OCI-LY1 (cell line): ENCODE measurements at regions not wholly inside any gene's neighbourhood (a gene's known extent, or its start where the extent isn't known, plus 50 kb on each side); places are given as distances from the start of the nearest gene placed in this dataset.
"Not testable (repeated sequence)": the region's sequence is repeated elsewhere in the genome, so short reads cannot be mapped to it uniquely, and the experiment has no call there.

Experiments used
- H2AFZ ChIP-seq: fragments of 200-600 bp; sonication (generic), shearing (Covaris generic); 2 replicates; pipeline ENCODE4 v1.6.0; 2014; ENCODE audit warnings: antibody characterized with exemption, mild to moderate bottlenecking, low read length
- H3F3A ChIP-seq: fragments of 200-600 bp; sonication (generic), shearing (Covaris generic); 2 replicates; pipeline ENCODE4 v1.6.0; 2014; ENCODE audit warnings: mild to moderate bottlenecking, antibody characterized with exemption, low read length, moderate library complexity; ENCODE audit not compliant: insufficient read depth
- H3K27ac ChIP-seq: fragments of 200-600 bp; sonication (generic); 2 replicates; pipeline ENCODE4 v1.5.1; 2014; ENCODE audit warnings: low read length, mixed run types, mild to moderate bottlenecking, low read depth; ENCODE audit not compliant: poor library complexity, severe bottlenecking
- H3K27me3 ChIP-seq: fragments of 200-600 bp; sonication (generic); 2 replicates; pipeline ENCODE4 v1.6.0; 2014; ENCODE audit warnings: antibody characterized with exemption, mild to moderate bottlenecking, low read length, moderate library complexity; ENCODE audit not compliant: insufficient read depth
- H3K36me3 ChIP-seq: fragments of 200-600 bp; sonication (generic); 2 replicates; pipeline ENCODE4 v1.6.1; 2014; ENCODE audit warnings: mild to moderate bottlenecking, antibody characterized with exemption, low read length, moderate library complexity, mixed read lengths; ENCODE audit not compliant: insufficient read depth
- H3K4me1 ChIP-seq: fragments of 200-600 bp; sonication (generic); 2 replicates; pipeline ENCODE4 v1.5.1; 2014; ENCODE audit warnings: mild to moderate bottlenecking, low read length, moderate library complexity; ENCODE audit not compliant: insufficient read depth, severe bottlenecking
- H3K4me2 ChIP-seq: fragments of 200-600 bp; sonication (generic), shearing (Covaris generic); 2 replicates; pipeline ENCODE4 v1.6.1; 2014; ENCODE audit warnings: low read length
- H3K4me3 ChIP-seq: fragments of 200-600 bp; sonication (generic); 2 replicates; pipeline ENCODE4 v1.5.1; 2014; ENCODE audit warnings: low read length, low read depth, mild to moderate bottlenecking, mixed read lengths; ENCODE audit not compliant: poor library complexity, severe bottlenecking
- H3K79me2 ChIP-seq: fragments of 200-600 bp; shearing (Covaris generic); 2 replicates; pipeline ENCODE4 v1.6.1; 2016; ENCODE audit warnings: mixed run types, low read length, mixed read lengths; ENCODE audit not compliant: insufficient read depth
- H3K9ac ChIP-seq: fragments of 200-600 bp; sonication (generic), shearing (Covaris generic); 2 replicates; pipeline ENCODE4 v1.6.1; 2014; ENCODE audit warnings: mild to moderate bottlenecking, low read length, mixed read lengths
- H3K9me2 ChIP-seq: fragments of 200-600 bp; sonication (generic), shearing (Covaris generic); 2 replicates; pipeline ENCODE4 v1.6.1; 2014; ENCODE audit warnings: low read depth, mild to moderate bottlenecking, low read length, mixed read lengths
- H3K9me3 ChIP-seq: fragments of 200-600 bp; shearing (Covaris generic); 2 replicates; pipeline ENCODE4 v1.6.1; 2014; ENCODE audit warnings: low read length, mixed read lengths
- H4K20me1 ChIP-seq: fragments of 200-600 bp; sonication (generic), shearing (Covaris generic); 2 replicates; pipeline ENCODE4 v1.6.0; 2016; ENCODE audit warnings: mild to moderate bottlenecking, low read length; ENCODE audit not compliant: insufficient read depth
- CTCF ChIP-seq: fragments of 200-600 bp; sonication (generic), shearing (Covaris generic); IDR thresholded peaks from 2 replicates; pipeline ENCODE4 v1.5.1; 2017; ENCODE audit warnings: mild to moderate bottlenecking, antibody characterized with exemption, low read length, moderate library complexity, mixed read lengths
- EZH2 ChIP-seq: fragments of 200-600 bp; sonication (generic), shearing (Covaris generic); IDR thresholded peaks from 2 replicates; pipeline ENCODE4 v1.8.0; 2017; ENCODE audit warnings: borderline replicate concordance, mixed run types, mild to moderate bottlenecking, antibody characterized with exemption, low read length, moderate library complexity, mixed read lengths

GRCh38 chrX:109125304-109125703 lies 356.6 kb downstream of the GUCY2F start:
- H3K4me1 ChIP-seq, result no peaks in the 10 kb centered on the region
- no peak overlapping the region for H3K27ac ChIP-seq

GRCh38 chrX:109089359-109089758 lies 353.0 kb upstream of the IRS4 start:
- H3K4me2 ChIP-seq, result no peak overlapping the region

More at GRCh38 chrX:109125304-109125703, 356.6 kb downstream of the GUCY2F start:
- Histone ChIP-seq H3K27me3 (no peaks in the 10 kb centered on the region), H3K79me2 (no peaks in the 10 kb centered on the region), H3K9ac (no peak overlapping the region), H3K4me3 (no peak overlapping the region), H3K4me2 (no peak overlapping the region), H3K9me3 (no peaks in the 10 kb centered on the region), H3K9me2 (no peaks in the 10 kb centered on the region), H3K36me3 (no peaks in the 10 kb centered on the region), H4K20me1 (no peaks in the 10 kb centered on the region), H2AFZ (no peak overlapping the region), H3F3A (no peaks in the 10 kb centered on the region)
- no peak for TF ChIP-seq EZH2

GRCh38 chrX:109077788-109078187 lies 341.4 kb upstream of the IRS4 start:
- Histone ChIP-seq H3K4me3 (no peak overlapping the region), H3K79me2 (no peaks in the 10 kb centered on the region), H3K36me3 (no peaks in the 10 kb centered on the region), H3K4me1 (no peaks in the 10 kb centered on the region), H3K9me3 (no peaks in the 10 kb centered on the region), H3K9me2 (no peaks in the 10 kb centered on the region), H3K4me2 (no peak overlapping the region), H3K9ac (no peak overlapping the region), H3K27me3 (no peaks in the 10 kb centered on the region), H3K27ac (no peak overlapping the region), H3F3A (no peaks in the 10 kb centered on the region), H4K20me1 (no peaks in the 10 kb centered on the region), H2AFZ (no peak overlapping the region)
- TF ChIP-seq CTCF (no peak), EZH2 (no peak)

More at GRCh38 chrX:109089359-109089758, 353.0 kb upstream of the IRS4 start:
- Histone ChIP-seq H3K4me1 (no peaks in the 10 kb centered on the region), H3K9me2 (no peaks in the 10 kb centered on the region), H4K20me1 (no peaks in the 10 kb centered on the region), H3K36me3 (no peaks in the 10 kb centered on the region), H3K4me3 (no peak overlapping the region), H3K27ac (no peak overlapping the region), H3K79me2 (no peaks in the 10 kb centered on the region), H3F3A (no peaks in the 10 kb centered on the region), H2AFZ (no peak overlapping the region), H3K9ac (no peak overlapping the region), H3K9me3 (no peaks in the 10 kb centered on the region), H3K27me3 (no peaks in the 10 kb centered on the region)
- TF ChIP-seq EZH2 (no peak), CTCF (no peak)

DNA sequence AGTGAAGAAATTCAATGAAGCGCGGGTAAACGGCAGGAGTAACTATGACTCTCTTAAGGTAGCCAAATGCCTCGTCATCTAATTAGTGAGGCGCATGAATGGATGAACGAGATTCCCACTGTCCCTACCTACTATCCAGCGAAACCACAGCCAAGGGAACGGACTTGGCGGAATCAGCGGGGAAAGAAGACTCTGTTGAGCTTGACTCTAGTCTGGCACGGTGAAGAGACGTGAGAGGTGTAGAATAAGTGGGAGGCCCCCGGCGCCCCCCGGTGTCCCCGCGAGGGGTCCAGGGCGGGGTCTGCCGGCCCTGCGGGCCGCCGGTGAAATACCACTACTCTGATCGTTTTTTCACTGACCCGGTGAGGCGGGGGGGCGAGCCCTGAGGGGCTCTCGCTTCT lies 317.8 kb upstream of the IRS4 start:
- H3K27me3 ChIP-seq, H3K9me3 ChIP-seq, H3K4me3 ChIP-seq, H3K4me1 ChIP-seq, H3K4me2 ChIP-seq, H2AFZ ChIP-seq, H3K9ac ChIP-seq, H4K20me1 ChIP-seq, H3F3A ChIP-seq, H3K79me2 ChIP-seq, H3K9me2 ChIP-seq, H3K27ac ChIP-seq, H3K36me3 ChIP-seq: not testable (repeated sequence)
